ENCODE measurements at regions not wholly inside any gene's neighbourhood (a gene's known extent, or its start where the extent isn't known, plus 50 kb on each side); places are given as distances from the start of the nearest gene placed in this dataset.
A peak's percentile ranks its signal among the peaks of the same experiment; 100 is the strongest.

GRCh38 chr12:34190054-34190453, 167.8 kb downstream of the ALG10 start:
- no peak for DNase-seq (ENCODE audit: low read depth in 3 of 3, low spot score in 1 of 3)

- DNase-seq (ENCODE audit: low read depth in 3 of 3, low spot score in 1 of 3) = no peak
Observed at GRCh38 chr12:34198924-34199323, 176.6 kb downstream of the ALG10 start.

- no peak for DNase-seq (ENCODE audit: low read depth in 3 of 3, low spot score in 1 of 3)
Observed at GRCh38 chr12:34203866-34204620, 181.7 kb downstream of the ALG10 start.

GRCh38 chr12:34204830-34205285, 182.6 kb downstream of the ALG10 start:
- no peak for DNase-seq (ENCODE audit: low read depth in 3 of 3, low spot score in 1 of 3)

GRCh38 chr12:34205401-34205800, 183.1 kb downstream of the ALG10 start:
- no peak for DNase-seq (ENCODE audit: low read depth in 3 of 3, low spot score in 1 of 3)

GRCh38 chr12:34206061-34206785, 183.9 kb downstream of the ALG10 start:
- DNase-seq (ENCODE audit: low read depth in 3 of 3, low spot score in 1 of 3) = no peak

GRCh38 chr12:34207858-34208257, 185.6 kb downstream of the ALG10 start:
- no peak for DNase-seq (ENCODE audit: low read depth in 3 of 3, low spot score in 1 of 3)

- DNase-seq (ENCODE audit: low read depth in 3 of 3, low spot score in 1 of 3) = no peak
Observed at GRCh38 chr12:34208331-34209258, 186.3 kb downstream of the ALG10 start.

- DNase-seq (ENCODE audit: low read depth in 3 of 3, low spot score in 1 of 3) = no peak
Observed at GRCh38 chr12:34209259-34209835, 187.1 kb downstream of the ALG10 start.

- no peak for DNase-seq (ENCODE audit: low read depth in 3 of 3, low spot score in 1 of 3)
Observed at GRCh38 chr12:34210183-34210582, 187.9 kb downstream of the ALG10 start.

- DNase-seq (ENCODE audit: low read depth in 3 of 3, low spot score in 1 of 3) = no peak
Observed at GRCh38 chr12:34210689-34211530, 188.6 kb downstream of the ALG10 start.

GRCh38 chr12:34212651-34213050, 190.4 kb downstream of the ALG10 start:
- DNase-seq (ENCODE audit: low read depth in 3 of 3, low spot score in 1 of 3) = no peak

- DNase-seq (ENCODE audit: low read depth in 3 of 3, low spot score in 1 of 3) = no peak
Observed at GRCh38 chr12:34214011-34214410, 191.7 kb downstream of the ALG10 start.

- no peak for DNase-seq (ENCODE audit: low read depth in 3 of 3, low spot score in 1 of 3)
Observed at GRCh38 chr12:34215213-34215892, 193.1 kb downstream of the ALG10 start.

- no peak for DNase-seq (ENCODE audit: low read depth in 3 of 3, low spot score in 1 of 3)
Observed at GRCh38 chr12:34215893-34216285, 193.6 kb downstream of the ALG10 start.

GRCh38 chr12:34217660-34218059, 195.4 kb downstream of the ALG10 start:
- no peak for DNase-seq (ENCODE audit: low read depth in 3 of 3, low spot score in 1 of 3)

GRCh38 chr12:34218193-34219045, 196.1 kb downstream of the ALG10 start:
- DNase-seq (ENCODE audit: low read depth in 3 of 3, low spot score in 1 of 3) = peak in 2 of 3 donors; percentile 22 to 28

GRCh38 chr12:34219046-34219770, 196.9 kb downstream of the ALG10 start:
- no peak for DNase-seq (ENCODE audit: low read depth in 3 of 3, low spot score in 1 of 3)
